Fibroblast of villous mesenchyme (primary cell): ENCODE measurements at regions not wholly inside any gene's neighbourhood (a gene's known extent, or its start where the extent isn't known, plus 50 kb on each side); places are given as distances from the start of the nearest gene placed in this dataset. TPM values are rescaled to one million over a fixed set of nuclear protein-coding genes. Genes with fewer than 3 reads are reported as not detected.

Source experiments
- small RNA-seq: library from RNA; depleted of rRNA; stranded (forward); fragments of <200 nt; gene quantifications from one replicate; pipeline ENCODE3, GENCODE V24; 2012

Small RNAs in the stretch of these regions (small RNA-seq; reads per million reads assigned to genes)
- not detected for gene MIR2114
